H9 (cell line): ENCODE measurements at regions not wholly inside any gene's neighbourhood (a gene's known extent, or its start where the extent isn't known, plus 50 kb on each side); places are given as distances from the start of the nearest gene placed in this dataset.

Experiments used
- DNase-seq: peaks from one replicate; pipeline ENCODE4 v3.0.0-alpha.2; 2017
- H2AFZ ChIP-seq: one replicate; pipeline ENCODE4 v1.6.1; 2013; ENCODE audit warnings: mild to moderate bottlenecking, low read length, control low read depth, moderate library complexity
- H2AK5ac ChIP-seq: 2 replicates; pipeline ENCODE4 v1.6.1; 2013; ENCODE audit warnings: low read length, control low read depth, mixed read lengths; ENCODE audit not compliant: insufficient read length
- H2BK120ac ChIP-seq: one replicate; pipeline ENCODE4 v1.6.1; 2013; ENCODE audit warnings: low read depth, mild to moderate bottlenecking, low read length, control low read depth, inconsistent platforms; ENCODE audit not compliant: poor library complexity, severe bottlenecking
- H2BK12ac ChIP-seq: 2 replicates; pipeline ENCODE4 v1.6.1; 2013; ENCODE audit warnings: low read length, control low read depth, mixed read lengths, low read depth; ENCODE audit not compliant: insufficient read length
- H2BK15ac ChIP-seq: 2 replicates; pipeline ENCODE4 v1.6.1; 2013; ENCODE audit warnings: low read depth, low read length, control low read depth
- H2BK20ac ChIP-seq: one replicate; pipeline ENCODE4 v1.6.1; 2013; ENCODE audit warnings: low read depth, mild to moderate bottlenecking, low read length, control low read depth, inconsistent platforms; ENCODE audit not compliant: poor library complexity, severe bottlenecking
- H2BK5ac ChIP-seq: 2 replicates; pipeline ENCODE4 v1.6.1; 2013; ENCODE audit warnings: low read length, control low read depth, mixed read lengths; ENCODE audit not compliant: insufficient read length
- H3K14ac ChIP-seq: 2 replicates; pipeline ENCODE4 v1.6.1; 2013; ENCODE audit warnings: low read length, control low read depth; ENCODE audit not compliant: insufficient read depth
- H3K18ac ChIP-seq: 2 replicates; pipeline ENCODE4 v1.6.1; 2013; ENCODE audit warnings: low read depth, mild to moderate bottlenecking, mixed read lengths, low read length, control low read depth; ENCODE audit not compliant: insufficient read length
- H3K23ac ChIP-seq: 2 replicates; pipeline ENCODE4 v1.6.1; 2013; ENCODE audit warnings: low read length, control low read depth, mixed read lengths, low read depth; ENCODE audit not compliant: insufficient read length
- H3K23me2 ChIP-seq: 2 replicates; pipeline ENCODE4 v1.6.1; 2013; ENCODE audit warnings: low read depth, mild to moderate bottlenecking, mixed read lengths, low read length, control low read depth; ENCODE audit not compliant: insufficient read length, poor library complexity, severe bottlenecking
- H3K27ac ChIP-seq: 2 replicates; pipeline ENCODE4 v1.5.1; 2013; ENCODE audit warnings: low read length, control low read depth, mixed read lengths, low read depth; ENCODE audit not compliant: insufficient read length
- H3K27me3 ChIP-seq: 2 replicates; pipeline ENCODE4 v1.6.1; 2013; ENCODE audit warnings: low read length, control low read depth, inconsistent platforms; ENCODE audit not compliant: insufficient read depth
- H3K4ac ChIP-seq: 2 replicates; pipeline ENCODE4 v1.6.1; 2013; ENCODE audit warnings: low read depth, mild to moderate bottlenecking, control low read depth, inconsistent platforms, low read length, moderate library complexity
- H3K4me1 ChIP-seq: 2 replicates; pipeline ENCODE4 v1.6.1; 2013; ENCODE audit warnings: low read length, control low read depth, inconsistent platforms; ENCODE audit not compliant: insufficient read depth
- H3K4me2 ChIP-seq: 2 replicates; pipeline ENCODE4 v1.6.1; 2013; ENCODE audit warnings: low read length, control low read depth, mixed read lengths; ENCODE audit not compliant: insufficient read length, insufficient read depth
- H3K56ac ChIP-seq: 2 replicates; pipeline ENCODE4 v1.6.1; 2013; ENCODE audit warnings: low read depth, mild to moderate bottlenecking, mixed read lengths, low read length, control low read depth; ENCODE audit not compliant: insufficient read length
- H3K79me1 ChIP-seq: 2 replicates; pipeline ENCODE4 v1.6.1; 2013; ENCODE audit warnings: low read depth, mild to moderate bottlenecking, moderate library complexity, low read length, control low read depth, inconsistent platforms; ENCODE audit not compliant: insufficient read depth, poor library complexity, severe bottlenecking
- H3K79me2 ChIP-seq: 2 replicates; pipeline ENCODE4 v1.6.1; 2013; ENCODE audit warnings: low read length, control low read depth, inconsistent platforms; ENCODE audit not compliant: insufficient read depth
- H3K9ac ChIP-seq: 2 replicates; pipeline ENCODE4 v1.6.1; 2013; ENCODE audit warnings: low read length, control low read depth, mixed read lengths; ENCODE audit not compliant: insufficient read length; ENCODE audit errors: extremely low read depth
- H3K9me3 ChIP-seq: one replicate; pipeline ENCODE4 v1.6.1; 2013; ENCODE audit warnings: low read depth, low read length, inconsistent platforms; ENCODE audit not compliant: control insufficient read depth
- H3T11ph ChIP-seq: one replicate; pipeline ENCODE4 v1.6.1; 2013; ENCODE audit warnings: mild to moderate bottlenecking, low read length, control low read depth, inconsistent platforms
- H4K20me1 ChIP-seq: one replicate; pipeline ENCODE4 v1.6.1; 2013; ENCODE audit not compliant: control insufficient read depth, insufficient read length, insufficient read depth
- H4K5ac ChIP-seq: 2 replicates; pipeline ENCODE4 v1.6.1; 2013; ENCODE audit warnings: low read depth, mild to moderate bottlenecking, mixed read lengths, low read length, control low read depth; ENCODE audit not compliant: insufficient read length
- H4K8ac ChIP-seq: replicated peaks from 2 replicates; pipeline ENCODE4 v1.6.1; 2013; ENCODE audit warnings: low read length, control low read depth, mixed read lengths, low read depth; ENCODE audit not compliant: insufficient read length
- H4K91ac ChIP-seq: 2 replicates; pipeline ENCODE4 v1.6.1; 2013; ENCODE audit warnings: low read depth, mild to moderate bottlenecking, moderate library complexity, mixed read lengths, low read length, control low read depth; ENCODE audit not compliant: insufficient read length
- H3K27ac Mint-ChIP-seq, 3 experiments: 2 replicates in 2 of 3; 3 replicates in 1 of 3; pipeline ENCODE4 v1.8.0; 2020 to 2021; ENCODE audit warnings: mixed read lengths in 3 of 3, mild to moderate bottlenecking in 1 of 3, moderate library complexity in 1 of 3
- H3K27me3 Mint-ChIP-seq: 2 replicates; pipeline ENCODE4 v1.8.0; 2021; ENCODE audit warnings: low read depth, mild to moderate bottlenecking, moderate library complexity, mixed read lengths
- H3K36me3 Mint-ChIP-seq, 3 experiments: 2 replicates in 2 of 3; 3 replicates in 1 of 3; pipeline ENCODE4 v1.8.0; 2020 to 2021; ENCODE audit warnings: low read depth in 3 of 3, mixed read lengths in 3 of 3; ENCODE audit not compliant: insufficient read depth in 1 of 3
- H3K4me1 Mint-ChIP-seq, 2 experiments: 2 replicates each; pipeline ENCODE4 v1.8.0; 2020; ENCODE audit warnings: mixed read lengths in 2 of 2
- H3K4me3 Mint-ChIP-seq, 2 experiments: 2 replicates in 1 of 2; 3 replicates in 1 of 2; pipeline ENCODE4 v1.8.0; 2020 to 2021; ENCODE audit warnings: mild to moderate bottlenecking in 2 of 2, mixed read lengths in 2 of 2, moderate library complexity in 1 of 2
- H3K9me3 Mint-ChIP-seq, 2 experiments: 2 replicates in 1 of 2; 3 replicates in 1 of 2; pipeline ENCODE4 v1.8.0; 2020; ENCODE audit warnings: mild to moderate bottlenecking in 2 of 2, mixed read lengths in 2 of 2, moderate library complexity in 1 of 2
- WGBS: extraction: QIAGEN DNeasy Blood & Tissue Kit; methylation state at CpG from one replicate; pipeline ENCODE4 v1.1.7; 2013; ENCODE audit warnings: missing lambda C conversion rate, low lambda C conversion rate, mixed read lengths; ENCODE audit not compliant: insufficient read length; ENCODE audit errors: extremely low coverage; 5-methylcytosine and 5-hydroxymethylcytosine counted together
- TF ChIP-seq, protein P1 (sequence below): fragments of 200-600 bp; sonication (generic); conservative IDR thresholded peaks from 3 replicates; pipeline ENCODE4 v1.8.0; 2021; ENCODE audit warnings: antibody characterized with exemption, mild to moderate bottlenecking

DNA sequence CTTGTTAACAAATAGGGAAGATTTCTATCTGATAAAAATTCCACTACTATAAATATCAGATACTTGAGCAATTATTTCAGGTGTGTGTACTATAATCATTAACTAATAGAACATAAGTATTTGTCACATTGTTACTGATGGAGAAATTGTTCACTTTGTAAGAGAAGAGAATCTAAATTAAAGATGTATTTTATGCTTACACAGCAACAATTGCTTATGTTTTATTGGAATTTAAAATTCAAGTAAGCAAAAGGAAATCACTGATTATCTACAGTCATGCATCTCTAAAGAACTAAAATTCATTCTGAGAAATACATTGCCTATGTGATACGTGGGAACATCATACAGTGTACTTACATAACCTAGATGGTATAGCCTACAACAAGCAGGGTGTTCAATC lies 1590.8 kb downstream of the GRIK2 start:
- Histone ChIP-seq H4K8ac (no peak overlapping the region), H2AFZ (no peak overlapping the region), H3K79me2 (no peaks in the 10 kb centered on the region), H4K20me1 (no peaks in the 10 kb centered on the region), H3K18ac (no peak overlapping the region), H3K14ac (no peak overlapping the region), H3T11ph (no peak overlapping the region), H3K56ac (no peak overlapping the region), H2AK5ac (no peak overlapping the region), H2BK20ac (no peak overlapping the region), H3K79me1 (no peaks in the 10 kb centered on the region), H3K27ac (no peak overlapping the region), H3K4me1 (no peaks in the 10 kb centered on the region), H3K23ac (no peak overlapping the region), H3K9me3 (no peaks in the 10 kb centered on the region), H3K4me2 (no peak overlapping the region), H3K4ac (no peak overlapping the region), H4K91ac (no peak overlapping the region), H2BK15ac (no peak overlapping the region), H3K9ac (no peak overlapping the region), H3K23me2 (no peaks in the 10 kb centered on the region), H2BK120ac (no peak overlapping the region), H3K27me3 (no peaks in the 10 kb centered on the region), H4K5ac (no peak overlapping the region), H2BK5ac (no peak overlapping the region), H2BK12ac (no peak overlapping the region)
- Mint-ChIP-seq H3K27ac (no peak overlapping the region), H3K4me3 (no peak overlapping the region), H3K36me3 (no peaks in the 10 kb centered on the region), H3K27me3 (no peaks in the 10 kb centered on the region), H3K4me1 (peaks cover 9 to 14% of the 10 kb centered on the region in 2 experiments; a peak in 2 of 4 replicates), H3K9me3 (no peaks in the 10 kb centered on the region)
- no peak for DNase-seq
- TF ChIP-seq, protein P1, sequence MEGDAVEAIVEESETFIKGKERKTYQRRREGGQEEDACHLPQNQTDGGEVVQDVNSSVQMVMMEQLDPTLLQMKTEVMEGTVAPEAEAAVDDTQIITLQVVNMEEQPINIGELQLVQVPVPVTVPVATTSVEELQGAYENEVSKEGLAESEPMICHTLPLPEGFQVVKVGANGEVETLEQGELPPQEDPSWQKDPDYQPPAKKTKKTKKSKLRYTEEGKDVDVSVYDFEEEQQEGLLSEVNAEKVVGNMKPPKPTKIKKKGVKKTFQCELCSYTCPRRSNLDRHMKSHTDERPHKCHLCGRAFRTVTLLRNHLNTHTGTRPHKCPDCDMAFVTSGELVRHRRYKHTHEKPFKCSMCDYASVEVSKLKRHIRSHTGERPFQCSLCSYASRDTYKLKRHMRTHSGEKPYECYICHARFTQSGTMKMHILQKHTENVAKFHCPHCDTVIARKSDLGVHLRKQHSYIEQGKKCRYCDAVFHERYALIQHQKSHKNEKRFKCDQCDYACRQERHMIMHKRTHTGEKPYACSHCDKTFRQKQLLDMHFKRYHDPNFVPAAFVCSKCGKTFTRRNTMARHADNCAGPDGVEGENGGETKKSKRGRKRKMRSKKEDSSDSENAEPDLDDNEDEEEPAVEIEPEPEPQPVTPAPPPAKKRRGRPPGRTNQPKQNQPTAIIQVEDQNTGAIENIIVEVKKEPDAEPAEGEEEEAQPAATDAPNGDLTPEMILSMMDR = no peak
- no CpG with 5 or more reads among the region's 1 CpG for WGBS
